ENCODE measurements at regions not wholly inside any gene's neighbourhood (a gene's known extent, or its start where the extent isn't known, plus 50 kb on each side); places are given as distances from the start of the nearest gene placed in this dataset.
"Not testable (repeated sequence)": the region's sequence is repeated elsewhere in the genome, so short reads cannot be mapped to it uniquely, and the experiment has no call there.

DNA sequence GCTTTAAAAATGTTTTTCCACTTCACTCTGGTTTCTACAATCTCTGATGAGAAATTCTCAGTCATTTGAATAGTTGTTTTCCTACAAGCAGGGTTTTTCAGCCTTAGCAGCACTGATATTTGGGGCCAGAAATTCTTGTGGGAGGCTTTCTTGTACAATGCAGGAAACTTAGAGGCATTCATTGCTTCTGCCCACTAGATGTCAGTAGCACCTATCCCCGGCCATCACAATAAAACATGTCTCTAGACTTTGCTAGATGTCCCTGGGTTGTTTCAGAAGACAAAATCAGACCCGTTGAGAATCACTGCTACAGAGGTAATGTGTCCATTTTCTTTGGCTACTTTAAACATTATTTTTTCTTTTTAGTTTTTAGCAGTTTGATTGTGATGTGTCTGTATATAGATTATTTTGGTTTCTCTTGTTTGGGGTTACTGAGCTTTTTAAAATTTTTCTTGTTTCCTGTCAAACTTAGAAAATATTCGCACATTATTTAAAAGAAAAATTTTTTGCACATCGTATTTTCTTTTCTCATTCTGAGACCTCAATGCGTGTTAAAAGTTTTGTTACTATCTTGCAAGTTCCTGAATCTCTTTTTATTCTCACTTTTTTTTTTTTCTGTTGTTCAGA is 60.8 kb upstream of the CCDC179 start:
- peak; percentile 21 to 69 (median 68) for DNase-seq

GRCh38 chr11:22922672-22923071 is 62.4 kb upstream of the CCDC179 start:
- DNase-seq: peak in 1 of 3 experiments; percentile 82

- DNase-seq: no peak
These were observed 63.3 kb upstream of the CCDC179 start for GRCh38 chr11:22923561-22923960.

- DNase-seq: no peak
These were observed 66.1 kb upstream of the CCDC179 start for GRCh38 chr11:22926341-22926740.

DNA sequence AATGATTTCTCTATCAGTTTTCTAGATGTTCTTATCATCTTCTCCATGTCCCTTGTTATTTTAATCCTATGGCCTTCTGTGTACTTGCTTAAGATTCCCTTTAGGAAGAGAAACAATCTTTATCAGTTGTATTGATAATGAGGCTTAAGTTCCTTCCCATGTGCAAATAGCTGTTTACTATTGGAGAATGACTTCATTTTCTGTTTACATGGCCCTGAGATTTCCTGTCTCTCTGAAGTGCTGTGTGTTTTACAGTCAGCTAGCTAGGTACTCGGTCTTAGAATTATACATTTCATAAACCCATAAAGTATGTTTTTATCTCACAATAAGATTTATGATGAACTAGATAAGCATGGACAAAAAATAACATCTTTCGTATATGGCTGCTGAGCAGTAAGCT is 67.5 kb upstream of the CCDC179 start:
- peak in 1 of 3 experiments; percentile 21 for DNase-seq

GRCh38 chr11:22928207-22928917 is 68.1 kb upstream of the CCDC179 start:
- DNase-seq: no peak

GRCh38 chr11:22930816-22931594 is 70.7 kb upstream of the CCDC179 start:
- no peak for DNase-seq

DNA sequence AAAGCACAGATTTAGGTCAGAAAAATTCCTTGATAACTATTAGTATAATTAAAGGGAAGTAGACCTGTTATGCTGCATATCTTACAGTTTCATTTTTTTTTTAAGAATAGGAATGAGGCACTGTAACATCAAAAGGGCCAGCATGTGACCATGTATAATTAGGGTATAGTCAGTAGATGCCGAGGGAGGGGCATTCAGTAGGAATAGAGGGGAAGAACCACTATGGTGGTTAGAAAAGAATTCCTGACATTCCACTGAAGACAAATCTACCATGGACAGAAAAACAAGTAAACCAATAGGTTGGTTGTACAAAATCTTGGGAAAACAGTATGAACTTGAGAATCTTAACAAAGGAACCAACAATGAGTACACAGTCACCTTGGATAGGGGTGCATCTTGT is 78.4 kb upstream of the CCDC179 start:
- DNase-seq: no peak

DNA sequence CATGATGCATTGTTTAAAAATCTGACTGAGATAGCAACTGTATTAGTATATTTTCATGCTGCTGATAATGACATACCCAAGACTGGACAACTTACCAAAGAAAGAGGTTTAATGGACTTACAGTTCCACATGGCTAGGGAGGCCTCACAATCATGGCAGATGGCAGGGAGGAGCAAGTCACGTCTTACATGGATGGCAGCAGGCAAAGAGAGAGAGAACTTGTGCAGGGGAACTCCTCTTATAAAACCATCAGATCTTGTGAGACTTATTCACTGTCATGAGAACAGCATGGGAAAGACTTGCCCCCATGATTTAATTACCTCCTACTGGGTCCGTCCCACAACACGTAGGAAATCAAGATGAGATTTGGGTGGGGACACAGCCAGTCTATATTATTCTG is 81.3 kb upstream of the CCDC179 start:
- not testable (repeated sequence) for DNase-seq

DNA sequence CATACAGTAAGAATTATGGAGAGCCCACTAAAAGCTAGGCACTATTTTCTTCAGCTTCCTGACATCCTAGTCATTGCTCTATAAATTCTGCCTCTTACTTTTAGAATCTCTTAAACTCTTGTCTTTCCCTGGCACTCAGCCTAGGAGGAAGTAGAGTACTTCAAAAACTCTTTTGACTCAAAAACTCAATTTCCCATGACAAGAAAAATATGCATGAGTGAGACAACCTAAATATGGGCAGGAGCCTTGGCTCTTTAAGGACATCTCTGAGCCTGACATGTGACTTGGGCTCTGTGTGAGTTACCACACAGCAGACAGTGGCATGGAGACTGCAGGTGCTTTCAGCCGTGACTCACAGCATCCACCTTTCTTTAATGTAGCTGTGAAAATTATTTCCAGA is 97.5 kb upstream of the CCDC179 start:
- peak in 1 of 3 experiments; percentile 94 for DNase-seq

GRCh38 chr11:22974251-22974650 is 114.0 kb upstream of the CCDC179 start:
- DNase-seq: no peak

DNA sequence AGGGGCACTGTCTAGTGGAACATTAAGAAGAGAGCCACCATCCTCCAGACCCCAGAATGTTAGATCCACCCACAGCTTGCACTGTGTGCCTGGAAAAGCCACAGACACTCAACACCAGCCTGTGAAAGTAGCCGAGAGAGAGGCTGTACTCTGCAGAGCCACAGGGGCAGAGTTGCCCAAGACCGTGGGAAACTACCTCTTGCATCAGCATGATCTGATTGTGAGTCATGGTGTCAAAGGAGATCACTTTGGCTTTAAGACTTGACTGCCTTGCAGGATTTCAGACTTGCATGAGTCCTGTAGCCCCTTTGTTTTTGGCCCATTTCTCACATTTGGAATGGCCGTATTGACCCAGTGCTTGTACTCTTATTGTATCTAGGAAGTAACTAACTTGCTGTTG is 115.9 kb upstream of the CCDC179 start:
- DNase-seq: no peak

GRCh38 chr11:22982903-22983302 is 122.6 kb upstream of the CCDC179 start:
- DNase-seq: no peak

DNA sequence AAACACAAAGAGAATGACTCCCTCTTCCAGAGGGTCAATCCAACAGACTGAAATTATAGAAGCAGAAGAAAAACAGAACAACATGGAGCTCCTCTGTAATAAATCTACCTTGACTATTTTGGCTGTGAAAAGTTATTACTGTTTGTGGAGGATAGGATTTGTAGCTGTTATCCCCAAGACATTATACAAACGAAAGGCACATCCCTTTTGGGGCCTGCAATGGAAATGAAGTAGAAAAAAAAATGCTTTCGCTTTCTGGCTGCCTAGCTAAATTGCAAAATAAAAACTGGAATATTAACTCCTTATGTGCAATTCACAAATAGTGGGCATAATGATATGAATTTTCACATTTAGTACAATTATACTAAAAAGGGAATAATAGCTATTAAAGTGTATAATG is 123.8 kb upstream of the CCDC179 start:
- DNase-seq: no peak

DNA sequence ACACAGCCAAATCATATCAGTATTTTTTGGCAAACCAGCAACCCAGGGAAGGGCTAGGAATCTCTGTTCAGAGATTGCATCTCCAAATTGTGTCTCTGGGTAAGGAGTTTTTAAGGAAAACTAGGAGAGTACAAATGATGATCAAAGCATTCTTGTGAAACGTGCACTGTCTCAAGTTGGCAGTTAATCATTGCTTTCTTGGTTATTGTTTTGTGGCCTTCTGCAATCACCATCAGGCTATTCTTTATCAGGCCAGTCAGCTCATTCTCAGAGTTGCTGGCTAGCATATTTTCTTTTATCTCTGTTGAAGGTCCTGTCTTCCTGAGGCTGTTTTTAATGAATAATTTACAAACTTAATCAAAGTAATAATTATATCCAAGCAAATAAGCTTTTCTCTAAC is 129.1 kb upstream of the CCDC179 start:
- no peak for DNase-seq

- DNase-seq: no peak
These were observed 130.9 kb upstream of the CCDC179 start for GRCh38 chr11:22991196-22991595.

- no peak for DNase-seq
These were observed 146.5 kb upstream of the CCDC179 start for GRCh38 chr11:23006730-23007129.

GRCh38 chr11:23010790-23011335 is 150.6 kb upstream of the CCDC179 start:
- DNase-seq: no peak

- no peak for DNase-seq
These were observed 152.7 kb upstream of the CCDC179 start for GRCh38 chr11:23012930-23013329.

DNA sequence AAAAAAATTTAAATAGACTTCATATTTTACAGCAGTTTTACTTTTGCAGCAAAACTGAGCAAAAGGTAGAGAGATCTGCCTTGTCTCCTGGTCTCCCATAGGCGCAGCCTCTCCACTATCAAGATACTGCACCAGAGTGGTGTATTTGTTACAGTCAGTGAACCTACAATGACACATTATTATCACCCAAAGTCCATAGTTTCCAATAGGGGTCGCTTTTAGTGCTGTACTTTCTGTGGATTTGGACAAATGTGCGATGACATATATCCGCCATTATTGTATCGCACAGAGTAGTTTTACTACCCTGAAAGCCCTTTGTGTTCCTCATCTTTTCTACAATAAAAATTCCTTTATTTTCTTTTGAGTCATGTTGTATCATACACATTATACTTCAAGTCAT is 153.2 kb upstream of the CCDC179 start:
- DNase-seq: no peak

- DNase-seq: peak; percentile 27 to 66 (median 49)
These were observed 161.1 kb upstream of the CCDC179 start for GRCh38 chr11:23021287-23021863.

DNA sequence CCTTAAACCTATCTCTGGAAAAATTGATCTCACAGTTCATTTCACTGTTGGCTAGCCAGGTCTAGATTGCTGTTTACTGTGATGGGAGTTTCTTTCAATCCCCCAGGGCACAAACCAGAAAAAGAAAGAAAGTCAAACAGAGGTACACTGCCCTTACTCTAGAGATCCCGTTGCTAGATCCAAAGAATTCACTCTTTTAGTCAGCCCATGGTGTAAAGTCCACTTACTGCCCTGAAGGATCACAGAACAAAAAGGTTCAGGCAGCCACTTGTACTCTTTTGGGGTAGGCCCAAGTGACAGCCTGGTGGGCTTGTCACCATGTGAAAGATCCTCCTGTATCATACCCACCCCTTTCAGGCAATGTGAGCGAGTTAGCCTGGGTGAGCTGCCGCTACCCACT is 162.6 kb upstream of the CCDC179 start:
- no peak for DNase-seq

DNA sequence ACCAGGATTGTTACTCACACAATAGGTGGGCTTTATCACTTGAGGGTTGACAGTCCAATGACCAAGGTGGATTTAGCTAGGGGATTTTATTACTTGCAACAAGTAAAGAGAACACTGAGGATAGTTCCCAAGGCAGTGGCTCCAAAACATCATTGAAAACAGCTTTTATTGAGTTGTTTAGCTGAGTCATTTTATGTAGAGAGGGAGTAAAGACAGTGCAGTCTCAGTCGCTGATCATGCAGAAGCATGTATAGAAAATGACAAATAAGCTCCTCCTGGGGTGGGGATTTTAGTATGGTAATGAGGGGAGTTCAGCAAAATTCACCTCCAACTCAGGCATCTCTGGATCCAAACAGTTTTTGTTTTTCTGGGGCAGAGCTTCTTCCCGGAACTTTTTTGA is 163.0 kb upstream of the CCDC179 start:
- no peak for DNase-seq

Measured in NCI-H1417 (cell line).